Right ventricle myocardium superior (tissue), 1 donor: ENCODE measurements at regions not wholly inside any gene's neighbourhood (a gene's known extent, or its start where the extent isn't known, plus 50 kb on each side); places are given as distances from the start of the nearest gene placed in this dataset.

ENCODE experiments used
- ATAC-seq: fragments of 200-7000 bp; cut with Tn5 transposase; one replicate; pipeline ENCODE4 v1.9.1; 2020; ENCODE audit warnings: mild to moderate bottlenecking; ENCODE audit not compliant: poor library complexity
- DNase-seq: peaks from one replicate; pipeline ENCODE4 v3.0.0-alpha.2; 2020
- intact Hi-C: fragments of 100-400 bp; cut with DNase I; formaldehyde crosslinking; loops from one replicate; pipeline ENCODE4 v1.11.2; 2022
- donor health status: DM: no; HTN: yes; CAD: no; lungs with severe emphysema.

- DNase-seq, result no peak
- no peak for ATAC-seq
- intact Hi-C loops, result no loop called here
Observed at GRCh38 chr13:78430811-78431210, 172.5 kb downstream of the POU4F1 start.

- DNase-seq (no peak), ATAC-seq (no peak)
- intact Hi-C loops, result no loop called here
Observed at GRCh38 chr13:78430166-78430791, 173.1 kb downstream of the POU4F1 start.

- ATAC-seq (no peak), DNase-seq (no peak)
- intact Hi-C loops, result no loop called here
Observed at GRCh38 chr13:78428646-78429045, 174.7 kb downstream of the POU4F1 start.

GRCh38 chr13:78426183-78426582 is 177.2 kb downstream of the POU4F1 start:
- DNase-seq (no peak), ATAC-seq (no peak)
- intact Hi-C loops, result no loop called here

GRCh38 chr13:78420814-78421213 is 182.5 kb downstream of the POU4F1 start:
- intact Hi-C loops, result no loop called here
- ATAC-seq (peak; percentile 83), DNase-seq (peak; percentile 67)

- no peak for DNase-seq
- ATAC-seq, result no peak
- intact Hi-C loops, result no loop called here
Observed at GRCh38 chr13:78413887-78414553, 189.3 kb downstream of the POU4F1 start.

- DNase-seq (no peak), ATAC-seq (no peak)
- intact Hi-C loops, result no loop called here
Observed at GRCh38 chr13:78410847-78411246, 192.5 kb downstream of the POU4F1 start.

GRCh38 chr13:78410164-78410563 is 193.2 kb downstream of the POU4F1 start:
- intact Hi-C loops, result no loop called here
- DNase-seq (no peak), ATAC-seq (no peak)

- ATAC-seq (no peak), DNase-seq (no peak)
- intact Hi-C loops, result no loop called here
Observed at GRCh38 chr13:78409172-78409571, 194.2 kb downstream of the POU4F1 start.

- intact Hi-C loops, result no loop called here
- DNase-seq, result no peak
- no peak for ATAC-seq
Observed at GRCh38 chr13:78404846-78405360, 198.4 kb downstream of the POU4F1 start.

- intact Hi-C loops, result no loop called here
- DNase-seq (no peak), ATAC-seq (no peak)
Observed at GRCh38 chr13:78402708-78403400, 200.5 kb downstream of the POU4F1 start.

- ATAC-seq (no peak), DNase-seq (no peak)
- intact Hi-C loops, result no loop called here
Observed at GRCh38 chr13:78401873-78402707, 201.3 kb downstream of the POU4F1 start.

GRCh38 chr13:78398743-78399410 is 204.5 kb downstream of the POU4F1 start:
- ATAC-seq, result no peak
- intact Hi-C loops, result no loop called here
- no peak for DNase-seq

- no peak for DNase-seq
- intact Hi-C loops, result no loop called here
- ATAC-seq, result no peak
Observed at GRCh38 chr13:78393286-78394142, 209.8 kb downstream of the POU4F1 start.

GRCh38 chr13:78383899-78384298 is 219.5 kb downstream of the POU4F1 start:
- intact Hi-C loops, result no loop called here
- DNase-seq, result no peak
- no peak for ATAC-seq

GRCh38 chr13:78383071-78383484 is 220.3 kb downstream of the POU4F1 start:
- ATAC-seq (peak; percentile 76), DNase-seq (peak; percentile 50)
- intact Hi-C loops, result no loop called here

GRCh38 chr13:78382491-78382890 is 220.9 kb downstream of the POU4F1 start:
- ATAC-seq, result peak; percentile 97
- intact Hi-C loops, result no loop called here
- no peak for DNase-seq

- intact Hi-C loops, result no loop called here
- ATAC-seq (peak; percentile 68), DNase-seq (no peak)
Observed at GRCh38 chr13:78376822-78377221, 226.5 kb downstream of the POU4F1 start.
